Testis (tissue), 2 donors: ENCODE measurements at regions not wholly inside any gene's neighbourhood (a gene's known extent, or its start where the extent isn't known, plus 50 kb on each side); places are given as distances from the start of the nearest gene placed in this dataset.

ENCODE experiments used
- DNase-seq: peaks from one replicate; pipeline ENCODE4 v3.0.0-alpha.2; 2019
- H3K27ac ChIP-seq, 2 donors: fragments of 200-600 bp; sonication (generic); one replicate each; pipeline ENCODE4 v1.5.1; 2019
- H3K27me3 ChIP-seq: fragments of 200-600 bp; sonication (generic); one replicate; pipeline ENCODE4 v1.5.1; 2019
- H3K36me3 ChIP-seq: fragments of 200-600 bp; sonication (generic); one replicate; pipeline ENCODE4 v1.5.1; 2017; ENCODE audit warnings: low read depth; ENCODE audit errors: missing control alignments
- H3K4me1 ChIP-seq: fragments of 200-600 bp; sonication (generic); one replicate; pipeline ENCODE4 v1.5.1; 2019
- H3K4me3 ChIP-seq, 2 donors: fragments of 200-600 bp; sonication (generic); one replicate each; pipeline ENCODE4 v1.5.1; 2017 to 2019
- H3K9me3 ChIP-seq: fragments of 200-600 bp; sonication (generic); one replicate; pipeline ENCODE4 v1.5.1; 2017
- POLR2A ChIP-seq: fragments of 450-650 bp; IDR thresholded peaks from one replicate; pipeline ENCODE4 v1.6.1; 2017; ENCODE audit warnings: antibody characterized with exemption, mild to moderate bottlenecking, moderate library complexity
- WGBS, 2 donors: methylation state at CpG; one replicate each; pipeline ENCODE4 v1.1.5; 2018; 5-methylcytosine and 5-hydroxymethylcytosine counted together
- intact Hi-C: fragments of 100-400 bp; cut with DNase I; formaldehyde crosslinking; loops from one replicate; pipeline ENCODE4 v1.15.1; 2023; ENCODE audit warnings: low total_unique reads
- TF ChIP-seq, protein P1 (sequence below), 3 experiments: fragments of 450-650 bp in 2 of 3; fragments of 200-600 bp in 1 of 3; sonication (generic) in 1 of 3; IDR thresholded peaks; one replicate each; pipeline ENCODE4 v1.5.1; 2016 to 2019; ENCODE audit warnings: antibody characterized with exemption in 3 of 3, mild to moderate bottlenecking in 2 of 3, moderate library complexity in 1 of 3

DNA sequence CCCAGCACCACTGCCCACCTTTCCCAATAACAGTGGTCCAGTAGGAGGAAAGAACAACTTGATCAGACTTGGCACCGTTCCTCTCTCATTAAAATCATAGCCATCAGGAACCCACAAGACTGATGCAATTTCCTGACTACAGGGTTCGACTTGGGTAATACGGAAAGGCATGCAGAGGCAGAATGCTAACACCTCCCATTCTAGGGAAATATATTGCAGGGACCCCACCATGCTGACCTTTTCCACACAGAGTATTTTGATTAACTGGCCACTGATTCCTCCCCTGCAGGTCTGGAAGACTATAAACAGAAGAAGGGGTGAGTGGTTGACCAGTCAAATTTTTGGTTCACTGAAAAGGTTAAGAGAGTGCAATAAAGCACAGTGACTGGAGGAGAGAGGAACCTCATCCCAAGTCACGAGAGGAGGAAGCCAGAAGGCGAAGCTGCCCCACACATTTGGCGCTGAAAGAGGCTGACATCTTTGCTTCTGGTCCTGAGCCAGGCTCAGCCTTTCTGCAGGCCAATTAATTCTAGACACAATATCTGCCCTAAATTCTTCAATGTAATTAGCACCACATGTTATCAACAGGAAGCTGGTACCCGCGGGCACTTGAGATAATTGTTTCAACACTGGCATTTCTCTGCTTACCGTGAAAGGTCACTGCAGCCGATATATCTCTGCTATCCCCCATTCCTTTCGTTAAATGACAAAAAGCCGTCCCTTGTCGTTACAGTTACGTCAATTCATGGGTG lies 64.7 kb upstream of the SPOCK1 start:
- 46 to 50% methylated on average over 14 of the region's 14 CpGs for WGBS, 2 donors
- Histone ChIP-seq H3K4me1 (peaks cover 33% of the 10 kb centered on the region), H3K36me3 (no peaks in the 10 kb centered on the region), H3K27me3 (no peaks in the 10 kb centered on the region), H3K27ac (peak overlapping the region in 1 of 2 donors; percentile 4), H3K9me3 (no peaks in the 10 kb centered on the region), H3K4me3 (no peak overlapping the region)
- TF ChIP-seq, protein P1, sequence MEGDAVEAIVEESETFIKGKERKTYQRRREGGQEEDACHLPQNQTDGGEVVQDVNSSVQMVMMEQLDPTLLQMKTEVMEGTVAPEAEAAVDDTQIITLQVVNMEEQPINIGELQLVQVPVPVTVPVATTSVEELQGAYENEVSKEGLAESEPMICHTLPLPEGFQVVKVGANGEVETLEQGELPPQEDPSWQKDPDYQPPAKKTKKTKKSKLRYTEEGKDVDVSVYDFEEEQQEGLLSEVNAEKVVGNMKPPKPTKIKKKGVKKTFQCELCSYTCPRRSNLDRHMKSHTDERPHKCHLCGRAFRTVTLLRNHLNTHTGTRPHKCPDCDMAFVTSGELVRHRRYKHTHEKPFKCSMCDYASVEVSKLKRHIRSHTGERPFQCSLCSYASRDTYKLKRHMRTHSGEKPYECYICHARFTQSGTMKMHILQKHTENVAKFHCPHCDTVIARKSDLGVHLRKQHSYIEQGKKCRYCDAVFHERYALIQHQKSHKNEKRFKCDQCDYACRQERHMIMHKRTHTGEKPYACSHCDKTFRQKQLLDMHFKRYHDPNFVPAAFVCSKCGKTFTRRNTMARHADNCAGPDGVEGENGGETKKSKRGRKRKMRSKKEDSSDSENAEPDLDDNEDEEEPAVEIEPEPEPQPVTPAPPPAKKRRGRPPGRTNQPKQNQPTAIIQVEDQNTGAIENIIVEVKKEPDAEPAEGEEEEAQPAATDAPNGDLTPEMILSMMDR (IDR thresholded peaks at IDR 0.05): no peak
- no peak for TF ChIP-seq POLR2A
- no peak for DNase-seq
- intact Hi-C loops: no loop called here

DNA sequence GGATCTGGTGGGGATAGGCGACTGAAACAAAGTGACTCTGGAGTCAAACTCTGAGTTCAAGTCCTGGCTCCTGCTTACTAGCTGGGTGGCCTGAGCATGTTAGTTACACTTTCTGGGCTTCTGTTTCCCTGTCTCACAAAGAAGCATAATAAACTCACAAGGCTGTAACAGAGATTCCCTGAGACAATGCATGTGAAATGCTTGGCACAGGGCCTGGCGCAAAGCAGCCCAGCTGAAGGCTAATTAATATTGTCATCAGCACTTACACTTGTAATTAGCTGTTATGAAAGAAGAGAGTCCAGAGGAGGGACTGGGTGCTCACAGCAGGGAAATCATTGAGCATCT lies 64.1 kb upstream of the SPOCK1 start:
- WGBS, 2 donors: 72 to 84% methylated on average over 2 of the region's 2 CpGs
- intact Hi-C loops: no loop called here
- no peak overlapping the region for H3K27ac ChIP-seq
- no peaks in the 10 kb centered on the region for H3K9me3 ChIP-seq
- H3K36me3 ChIP-seq: no peaks in the 10 kb centered on the region
- H3K4me3 ChIP-seq: no peak overlapping the region
- DNase-seq: no peak
- H3K27me3 ChIP-seq: no peaks in the 10 kb centered on the region
- TF ChIP-seq, protein P1 (IDR thresholded peaks at IDR 0.05): no peak
- no peak for TF ChIP-seq POLR2A
- peaks cover 33% of the 10 kb centered on the region for H3K4me1 ChIP-seq

DNA sequence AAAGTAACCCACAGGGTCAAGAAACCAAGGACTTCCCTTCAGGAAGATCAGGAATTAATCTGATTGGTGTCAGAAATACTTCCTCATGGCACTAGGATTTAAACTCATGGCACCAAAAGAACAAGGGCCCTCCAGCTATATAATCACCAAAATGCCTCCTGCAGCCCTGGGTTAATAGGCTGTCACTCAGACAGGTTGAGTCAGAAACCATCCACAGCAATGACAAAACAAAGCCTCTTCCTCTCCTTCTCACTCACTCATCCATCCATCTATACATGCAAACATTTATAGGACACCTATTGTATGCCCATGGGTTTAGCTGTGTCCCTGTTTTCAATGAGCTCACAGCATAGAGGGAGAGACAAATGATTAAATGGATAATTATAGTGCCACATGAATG lies 62.5 kb upstream of the SPOCK1 start:
- Histone ChIP-seq H3K36me3 (no peaks in the 10 kb centered on the region), H3K4me1 (peaks cover 30% of the 10 kb centered on the region), H3K4me3 (no peak overlapping the region), H3K9me3 (no peaks in the 10 kb centered on the region), H3K27ac (no peak overlapping the region), H3K27me3 (no peaks in the 10 kb centered on the region)
- no peak for TF ChIP-seq POLR2A
- TF ChIP-seq, protein P1 (IDR thresholded peaks at IDR 0.05): no peak
- no peak for DNase-seq
- intact Hi-C loops: no loop called here

DNA sequence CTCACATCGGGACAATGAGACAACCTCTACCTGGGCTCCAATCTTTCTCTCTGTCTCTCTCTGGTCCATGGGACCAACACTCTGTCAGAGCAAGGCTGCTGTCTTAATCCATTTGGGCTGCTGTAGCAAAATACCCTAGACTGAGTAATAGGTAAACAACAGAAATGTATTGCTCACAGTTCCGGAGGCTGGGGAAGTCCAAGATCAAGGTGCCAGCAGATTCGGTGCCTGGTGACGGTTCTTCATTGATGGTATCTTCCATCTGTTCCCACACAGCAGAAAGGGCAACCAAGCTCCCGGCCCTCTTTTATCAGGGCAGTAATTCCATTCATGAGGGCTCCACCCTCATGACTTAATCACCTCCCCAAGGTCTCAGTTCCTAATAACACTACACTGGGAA lies 61.3 kb upstream of the SPOCK1 start:
- 73 to 87% methylated on average over 5 of the region's 5 CpGs for WGBS, 2 donors
- Histone ChIP-seq H3K27ac (no peak overlapping the region), H3K36me3 (no peaks in the 10 kb centered on the region), H3K4me3 (no peak overlapping the region), H3K4me1 (peaks cover 23% of the 10 kb centered on the region), H3K9me3 (no peaks in the 10 kb centered on the region), H3K27me3 (no peaks in the 10 kb centered on the region)
- no peak for DNase-seq
- no peak for TF ChIP-seq POLR2A
- TF ChIP-seq, protein P1 (IDR thresholded peaks at IDR 0.05): no peak
- intact Hi-C loops: no loop called here
